ENCODE measurements at regions not wholly inside any gene's neighbourhood (a gene's known extent, or its start where the extent isn't known, plus 50 kb on each side); places are given as distances from the start of the nearest gene placed in this dataset.

GRCh38 chr1:177480741-177481305 is 310.1 kb downstream of the BRINP2 start:
- TF ChIP-seq, protein P1, sequence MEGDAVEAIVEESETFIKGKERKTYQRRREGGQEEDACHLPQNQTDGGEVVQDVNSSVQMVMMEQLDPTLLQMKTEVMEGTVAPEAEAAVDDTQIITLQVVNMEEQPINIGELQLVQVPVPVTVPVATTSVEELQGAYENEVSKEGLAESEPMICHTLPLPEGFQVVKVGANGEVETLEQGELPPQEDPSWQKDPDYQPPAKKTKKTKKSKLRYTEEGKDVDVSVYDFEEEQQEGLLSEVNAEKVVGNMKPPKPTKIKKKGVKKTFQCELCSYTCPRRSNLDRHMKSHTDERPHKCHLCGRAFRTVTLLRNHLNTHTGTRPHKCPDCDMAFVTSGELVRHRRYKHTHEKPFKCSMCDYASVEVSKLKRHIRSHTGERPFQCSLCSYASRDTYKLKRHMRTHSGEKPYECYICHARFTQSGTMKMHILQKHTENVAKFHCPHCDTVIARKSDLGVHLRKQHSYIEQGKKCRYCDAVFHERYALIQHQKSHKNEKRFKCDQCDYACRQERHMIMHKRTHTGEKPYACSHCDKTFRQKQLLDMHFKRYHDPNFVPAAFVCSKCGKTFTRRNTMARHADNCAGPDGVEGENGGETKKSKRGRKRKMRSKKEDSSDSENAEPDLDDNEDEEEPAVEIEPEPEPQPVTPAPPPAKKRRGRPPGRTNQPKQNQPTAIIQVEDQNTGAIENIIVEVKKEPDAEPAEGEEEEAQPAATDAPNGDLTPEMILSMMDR (IDR thresholded peaks at IDR 0.05) = no peak
- TF ChIP-seq POLR2A (IDR thresholded peaks at IDR 0.05) (no peak), EP300 (IDR thresholded peaks at IDR 0.05) (no peak)

All from tibial nerve (tissue), 4 donors.